GM12892 (cell line): ENCODE measurements at regions not wholly inside any gene's neighbourhood (a gene's known extent, or its start where the extent isn't known, plus 50 kb on each side); places are given as distances from the start of the nearest gene placed in this dataset.
A peak's percentile ranks its signal among the peaks of the same experiment; 100 is the strongest.
"Not testable (repeated sequence)": the region's sequence is repeated elsewhere in the genome, so short reads cannot be mapped to it uniquely, and the experiment has no call there.

ENCODE experiments used
- DNase-seq: peaks from one replicate; pipeline ENCODE4 v3.0.0; 2011; ENCODE audit not compliant: insufficient read length
- FAIRE-seq: peaks from 2 replicates; lab custom pipeline; 2011; peaks lifted over from hg19 to GRCh38; lab: Jason Lieb, UNC
- POLR2A ChIP-seq: IDR thresholded peaks from 2 replicates; pipeline ENCODE4 v1.6.1; 2011; ENCODE audit warnings: low read depth, low read length, control low read depth
- POLR2AphosphoS5 ChIP-seq: IDR thresholded peaks from 2 replicates; pipeline ENCODE4 v1.6.1; 2011; ENCODE audit warnings: low read depth, low read length, control low read depth
- TAF1 ChIP-seq: IDR thresholded peaks from 2 replicates; pipeline ENCODE4 v1.6.1; 2011; ENCODE audit warnings: low read depth, mild to moderate bottlenecking, control low read depth, low read length, borderline replicate concordance

- FAIRE-seq (no peak), DNase-seq (no peak)
- TF ChIP-seq POLR2AphosphoS5 (no peak), POLR2A (no peak), TAF1 (no peak)
Observed at GRCh38 chr2:121059651-121060649, 225.1 kb downstream of the TFCP2L1 start.

DNA sequence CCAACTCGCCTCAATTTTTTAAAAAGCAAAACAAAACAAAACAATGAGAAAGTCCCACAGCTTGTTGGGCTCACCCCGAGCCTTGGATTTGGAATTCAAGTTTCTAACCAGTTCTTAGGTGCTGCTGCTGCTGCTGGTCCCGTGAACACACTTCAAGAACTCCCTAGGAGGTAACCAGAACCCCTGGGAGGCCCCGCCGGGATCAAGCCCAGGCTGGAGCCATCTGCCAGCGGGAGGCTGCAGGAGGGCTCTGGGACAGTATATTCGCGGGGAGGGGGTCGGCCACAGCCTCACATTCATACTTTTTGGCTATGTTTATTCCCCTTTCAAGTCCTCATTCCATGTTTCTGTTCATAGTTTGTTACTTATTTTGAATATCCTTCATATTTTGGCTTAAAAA is 223.4 kb downstream of the TFCP2L1 start:
- DNase-seq (no peak), FAIRE-seq (no peak)
- TF ChIP-seq POLR2AphosphoS5 (no peak), TAF1 (no peak), POLR2A (no peak)

- FAIRE-seq, result no peak
- TF ChIP-seq TAF1 (no peak), POLR2AphosphoS5 (no peak), POLR2A (no peak)
Observed at GRCh38 chr2:121063471-121063870, 221.5 kb downstream of the TFCP2L1 start.

DNA sequence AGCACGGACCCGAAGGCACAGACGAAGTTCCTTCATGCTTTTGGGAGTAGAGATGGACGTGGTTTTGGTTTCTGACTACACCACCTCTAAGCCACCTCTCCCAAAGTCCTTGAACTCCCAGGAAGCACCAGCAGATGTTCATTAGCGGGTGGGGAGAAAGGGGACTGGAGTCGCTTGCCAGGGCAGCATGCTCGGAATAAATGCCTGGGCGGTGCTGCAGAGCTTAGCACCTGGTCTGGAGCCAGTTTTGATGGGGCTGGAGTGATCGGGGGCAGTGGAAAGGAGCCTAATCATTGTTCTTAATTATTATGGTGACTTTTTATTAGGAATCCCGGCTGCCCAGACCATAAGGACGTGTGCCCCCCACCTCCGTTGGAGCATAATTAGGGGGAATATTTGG is 220.8 kb downstream of the TFCP2L1 start:
- FAIRE-seq (no peak), DNase-seq (no peak)

More at GRCh38 chr2:121063471-121063870, 221.5 kb downstream of the TFCP2L1 start:
- no peak for DNase-seq

GRCh38 chr2:121065239-121065638 is 219.8 kb downstream of the TFCP2L1 start:
- FAIRE-seq (no peak), DNase-seq (no peak)

More for the DNA sequence above, 220.8 kb downstream of the TFCP2L1 start:
- TF ChIP-seq TAF1, result no peak
- TF ChIP-seq POLR2AphosphoS5, result no peak
- no peak for TF ChIP-seq POLR2A

GRCh38 chr2:121066526-121066925 is 218.5 kb downstream of the TFCP2L1 start:
- no peak for DNase-seq
- TF ChIP-seq POLR2AphosphoS5, result no peak
- FAIRE-seq, result no peak

More at GRCh38 chr2:121065239-121065638, 219.8 kb downstream of the TFCP2L1 start:
- no peak for TF ChIP-seq TAF1
- no peak for TF ChIP-seq POLR2AphosphoS5
- TF ChIP-seq POLR2A, result no peak

DNA sequence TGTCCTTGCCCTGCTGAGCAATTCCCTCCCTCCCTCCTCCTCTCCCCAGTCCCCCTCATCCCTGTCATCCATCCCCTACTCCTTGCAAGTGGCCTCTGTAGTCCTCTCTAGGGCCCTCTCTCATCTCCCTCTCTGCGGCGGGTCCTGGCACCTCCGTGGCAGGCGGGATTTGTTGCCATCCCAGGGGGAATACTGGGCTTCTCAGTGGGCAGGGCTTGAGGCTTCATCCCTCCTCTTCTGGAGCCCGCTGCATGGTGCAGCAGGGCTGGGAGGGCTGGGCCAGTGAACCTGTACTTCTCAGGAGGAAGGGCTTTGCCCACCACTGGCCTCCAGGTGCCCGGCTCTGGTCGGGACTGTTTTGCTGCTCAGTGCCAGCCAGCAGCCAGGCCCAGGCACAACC is 216.2 kb downstream of the TFCP2L1 start:
- FAIRE-seq (no peak), DNase-seq (no peak)
- TF ChIP-seq POLR2A, result no peak
- TF ChIP-seq TAF1, result no peak
- TF ChIP-seq POLR2AphosphoS5, result no peak

- TF ChIP-seq POLR2AphosphoS5 (no peak), POLR2A (no peak), TAF1 (no peak)
- no peak for DNase-seq
- no peak for FAIRE-seq
Observed at GRCh38 chr2:121069434-121069969, 215.5 kb downstream of the TFCP2L1 start.

DNA sequence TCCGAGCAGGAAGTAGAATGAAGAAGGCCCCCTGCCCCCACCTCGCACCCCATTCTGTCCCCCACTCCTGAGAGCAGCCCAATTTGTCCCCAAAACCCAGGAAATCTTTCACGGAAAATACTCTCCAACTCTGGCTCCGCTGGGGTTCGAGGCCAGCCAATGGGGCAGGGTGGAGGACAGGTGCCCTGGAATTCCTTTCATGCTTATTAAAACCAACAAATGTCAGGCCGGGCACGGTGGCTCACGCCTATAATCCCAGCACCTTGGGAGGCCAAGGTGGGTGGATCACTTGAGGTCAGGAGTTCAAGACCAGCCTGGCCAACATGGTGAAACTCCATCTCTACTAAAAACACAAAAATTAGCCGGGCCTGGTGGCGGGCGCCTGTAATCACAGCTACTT is 214.9 kb downstream of the TFCP2L1 start:
- not testable (repeated sequence) for FAIRE-seq, DNase-seq

GRCh38 chr2:121071034-121071504 is 213.9 kb downstream of the TFCP2L1 start:
- FAIRE-seq (no peak), DNase-seq (peak; percentile 80)
- TF ChIP-seq POLR2AphosphoS5 (no peak), POLR2A (no peak), TAF1 (no peak)

DNA sequence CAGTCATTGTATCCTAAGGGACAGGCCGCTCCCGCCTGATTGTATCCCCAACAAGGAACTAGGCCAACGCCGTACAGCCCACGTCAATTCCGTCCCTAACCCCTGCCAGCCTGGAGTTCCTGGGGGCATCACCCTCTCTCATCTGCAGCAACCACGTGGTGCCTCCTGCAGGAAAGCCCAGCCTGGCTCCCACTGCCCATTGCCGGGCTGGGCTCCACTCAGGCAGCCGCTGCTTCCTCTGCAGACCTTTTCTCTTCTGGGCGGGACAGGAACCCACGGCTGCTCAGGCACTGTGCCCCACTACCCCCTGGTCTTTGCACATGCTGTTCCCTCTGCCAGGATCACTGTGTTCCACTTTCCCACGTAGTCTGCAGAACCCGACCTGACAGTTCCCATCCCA is 212.2 kb downstream of the TFCP2L1 start:
- FAIRE-seq (no peak), DNase-seq (no peak)
- TF ChIP-seq POLR2A (no peak), TAF1 (no peak), POLR2AphosphoS5 (no peak)
